H9 (cell line): ENCODE measurements at regions not wholly inside any gene's neighbourhood (a gene's known extent, or its start where the extent isn't known, plus 50 kb on each side); places are given as distances from the start of the nearest gene placed in this dataset.

Experiments used
- DNase-seq: peaks from one replicate; pipeline ENCODE4 v3.0.0-alpha.2; 2017
- H2AFZ ChIP-seq: one replicate; pipeline ENCODE4 v1.6.1; 2013; ENCODE audit warnings: mild to moderate bottlenecking, low read length, control low read depth, moderate library complexity
- H2AK5ac ChIP-seq: 2 replicates; pipeline ENCODE4 v1.6.1; 2013; ENCODE audit warnings: low read length, control low read depth, mixed read lengths; ENCODE audit not compliant: insufficient read length
- H2BK120ac ChIP-seq: one replicate; pipeline ENCODE4 v1.6.1; 2013; ENCODE audit warnings: low read depth, mild to moderate bottlenecking, low read length, control low read depth, inconsistent platforms; ENCODE audit not compliant: poor library complexity, severe bottlenecking
- H2BK12ac ChIP-seq: 2 replicates; pipeline ENCODE4 v1.6.1; 2013; ENCODE audit warnings: low read length, control low read depth, mixed read lengths, low read depth; ENCODE audit not compliant: insufficient read length
- H2BK15ac ChIP-seq: 2 replicates; pipeline ENCODE4 v1.6.1; 2013; ENCODE audit warnings: low read depth, low read length, control low read depth
- H2BK20ac ChIP-seq: one replicate; pipeline ENCODE4 v1.6.1; 2013; ENCODE audit warnings: low read depth, mild to moderate bottlenecking, low read length, control low read depth, inconsistent platforms; ENCODE audit not compliant: poor library complexity, severe bottlenecking
- H2BK5ac ChIP-seq: 2 replicates; pipeline ENCODE4 v1.6.1; 2013; ENCODE audit warnings: low read length, control low read depth, mixed read lengths; ENCODE audit not compliant: insufficient read length
- H3K14ac ChIP-seq: 2 replicates; pipeline ENCODE4 v1.6.1; 2013; ENCODE audit warnings: low read length, control low read depth; ENCODE audit not compliant: insufficient read depth
- H3K18ac ChIP-seq: 2 replicates; pipeline ENCODE4 v1.6.1; 2013; ENCODE audit warnings: low read depth, mild to moderate bottlenecking, mixed read lengths, low read length, control low read depth; ENCODE audit not compliant: insufficient read length
- H3K23ac ChIP-seq: 2 replicates; pipeline ENCODE4 v1.6.1; 2013; ENCODE audit warnings: low read length, control low read depth, mixed read lengths, low read depth; ENCODE audit not compliant: insufficient read length
- H3K23me2 ChIP-seq: 2 replicates; pipeline ENCODE4 v1.6.1; 2013; ENCODE audit warnings: low read depth, mild to moderate bottlenecking, mixed read lengths, low read length, control low read depth; ENCODE audit not compliant: insufficient read length, poor library complexity, severe bottlenecking
- H3K27ac ChIP-seq: 2 replicates; pipeline ENCODE4 v1.5.1; 2013; ENCODE audit warnings: low read length, control low read depth, mixed read lengths, low read depth; ENCODE audit not compliant: insufficient read length
- H3K27me3 ChIP-seq: 2 replicates; pipeline ENCODE4 v1.6.1; 2013; ENCODE audit warnings: low read length, control low read depth, inconsistent platforms; ENCODE audit not compliant: insufficient read depth
- H3K4ac ChIP-seq: 2 replicates; pipeline ENCODE4 v1.6.1; 2013; ENCODE audit warnings: low read depth, mild to moderate bottlenecking, control low read depth, inconsistent platforms, low read length, moderate library complexity
- H3K4me1 ChIP-seq: 2 replicates; pipeline ENCODE4 v1.6.1; 2013; ENCODE audit warnings: low read length, control low read depth, inconsistent platforms; ENCODE audit not compliant: insufficient read depth
- H3K4me2 ChIP-seq: 2 replicates; pipeline ENCODE4 v1.6.1; 2013; ENCODE audit warnings: low read length, control low read depth, mixed read lengths; ENCODE audit not compliant: insufficient read length, insufficient read depth
- H3K56ac ChIP-seq: 2 replicates; pipeline ENCODE4 v1.6.1; 2013; ENCODE audit warnings: low read depth, mild to moderate bottlenecking, mixed read lengths, low read length, control low read depth; ENCODE audit not compliant: insufficient read length
- H3K79me1 ChIP-seq: 2 replicates; pipeline ENCODE4 v1.6.1; 2013; ENCODE audit warnings: low read depth, mild to moderate bottlenecking, moderate library complexity, low read length, control low read depth, inconsistent platforms; ENCODE audit not compliant: insufficient read depth, poor library complexity, severe bottlenecking
- H3K79me2 ChIP-seq: 2 replicates; pipeline ENCODE4 v1.6.1; 2013; ENCODE audit warnings: low read length, control low read depth, inconsistent platforms; ENCODE audit not compliant: insufficient read depth
- H3K9ac ChIP-seq: 2 replicates; pipeline ENCODE4 v1.6.1; 2013; ENCODE audit warnings: low read length, control low read depth, mixed read lengths; ENCODE audit not compliant: insufficient read length; ENCODE audit errors: extremely low read depth
- H3K9me3 ChIP-seq: one replicate; pipeline ENCODE4 v1.6.1; 2013; ENCODE audit warnings: low read depth, low read length, inconsistent platforms; ENCODE audit not compliant: control insufficient read depth
- H3T11ph ChIP-seq: one replicate; pipeline ENCODE4 v1.6.1; 2013; ENCODE audit warnings: mild to moderate bottlenecking, low read length, control low read depth, inconsistent platforms
- H4K20me1 ChIP-seq: one replicate; pipeline ENCODE4 v1.6.1; 2013; ENCODE audit not compliant: control insufficient read depth, insufficient read length, insufficient read depth
- H4K5ac ChIP-seq: 2 replicates; pipeline ENCODE4 v1.6.1; 2013; ENCODE audit warnings: low read depth, mild to moderate bottlenecking, mixed read lengths, low read length, control low read depth; ENCODE audit not compliant: insufficient read length
- H4K8ac ChIP-seq: replicated peaks from 2 replicates; pipeline ENCODE4 v1.6.1; 2013; ENCODE audit warnings: low read length, control low read depth, mixed read lengths, low read depth; ENCODE audit not compliant: insufficient read length
- H4K91ac ChIP-seq: 2 replicates; pipeline ENCODE4 v1.6.1; 2013; ENCODE audit warnings: low read depth, mild to moderate bottlenecking, moderate library complexity, mixed read lengths, low read length, control low read depth; ENCODE audit not compliant: insufficient read length
- H3K27ac Mint-ChIP-seq, 3 experiments: 2 replicates in 2 of 3; 3 replicates in 1 of 3; pipeline ENCODE4 v1.8.0; 2020 to 2021; ENCODE audit warnings: mixed read lengths in 3 of 3, mild to moderate bottlenecking in 1 of 3, moderate library complexity in 1 of 3
- H3K27me3 Mint-ChIP-seq: 2 replicates; pipeline ENCODE4 v1.8.0; 2021; ENCODE audit warnings: low read depth, mild to moderate bottlenecking, moderate library complexity, mixed read lengths
- H3K36me3 Mint-ChIP-seq, 3 experiments: 2 replicates in 2 of 3; 3 replicates in 1 of 3; pipeline ENCODE4 v1.8.0; 2020 to 2021; ENCODE audit warnings: low read depth in 3 of 3, mixed read lengths in 3 of 3; ENCODE audit not compliant: insufficient read depth in 1 of 3
- H3K4me1 Mint-ChIP-seq, 2 experiments: 2 replicates each; pipeline ENCODE4 v1.8.0; 2020; ENCODE audit warnings: mixed read lengths in 2 of 2
- H3K4me3 Mint-ChIP-seq, 2 experiments: 2 replicates in 1 of 2; 3 replicates in 1 of 2; pipeline ENCODE4 v1.8.0; 2020 to 2021; ENCODE audit warnings: mild to moderate bottlenecking in 2 of 2, mixed read lengths in 2 of 2, moderate library complexity in 1 of 2
- H3K9me3 Mint-ChIP-seq, 2 experiments: 2 replicates in 1 of 2; 3 replicates in 1 of 2; pipeline ENCODE4 v1.8.0; 2020; ENCODE audit warnings: mild to moderate bottlenecking in 2 of 2, mixed read lengths in 2 of 2, moderate library complexity in 1 of 2
- WGBS: extraction: QIAGEN DNeasy Blood & Tissue Kit; methylation state at CpG from one replicate; pipeline ENCODE4 v1.1.7; 2013; ENCODE audit warnings: missing lambda C conversion rate, low lambda C conversion rate, mixed read lengths; ENCODE audit not compliant: insufficient read length; ENCODE audit errors: extremely low coverage; 5-methylcytosine and 5-hydroxymethylcytosine counted together
- TF ChIP-seq, protein P1 (sequence below): fragments of 200-600 bp; sonication (generic); conservative IDR thresholded peaks from 3 replicates; pipeline ENCODE4 v1.8.0; 2021; ENCODE audit warnings: antibody characterized with exemption, mild to moderate bottlenecking

DNA sequence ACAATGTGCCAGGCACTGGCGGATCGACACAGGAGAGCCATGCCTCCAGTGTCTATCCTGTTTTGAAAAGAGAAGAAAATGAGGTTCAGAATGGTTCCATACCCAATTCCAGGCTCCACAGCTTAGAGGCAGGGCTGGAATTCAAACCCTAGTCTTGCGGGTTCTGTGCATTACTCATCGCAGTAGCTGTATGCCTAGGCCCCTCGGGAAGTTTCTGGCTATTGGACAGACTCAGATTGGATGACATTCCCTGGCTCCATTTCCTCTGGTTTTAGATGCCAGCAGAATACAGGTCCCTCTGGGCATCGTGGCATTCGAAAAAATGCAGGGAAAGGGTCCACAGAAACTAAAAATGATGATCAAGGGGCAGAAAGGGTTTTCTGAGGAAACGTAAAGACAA is 184.7 kb downstream of the COPRS start:
- WGBS = no CpG with 5 or more reads among the region's 8 CpGs
- Histone ChIP-seq H2BK12ac (no peak overlapping the region), H3K23ac (no peak overlapping the region), H3K14ac (no peak overlapping the region), H2BK120ac (no peak overlapping the region), H3K27me3 (no peaks in the 10 kb centered on the region), H3K4me1 (0 out of 2 replicates have a peak, but pooled peaks cover 2% of the 10 kb centered on the region), H2AK5ac (no peak overlapping the region), H2BK20ac (no peak overlapping the region), H3K9me3 (no peaks in the 10 kb centered on the region), H2BK5ac (no peak overlapping the region), H3K4ac (no peak overlapping the region), H3K27ac (no peak overlapping the region), H3K79me2 (no peaks in the 10 kb centered on the region), H3K56ac (no peak overlapping the region), H3K23me2 (no peaks in the 10 kb centered on the region), H4K8ac (no peak overlapping the region), H3K9ac (no peak overlapping the region), H4K91ac (no peak overlapping the region), H3K4me2 (no peak overlapping the region), H2AFZ (no peak overlapping the region), H2BK15ac (no peak overlapping the region), H3K18ac (no peak overlapping the region), H3T11ph (no peak overlapping the region), H3K79me1 (no peaks in the 10 kb centered on the region), H4K20me1 (no peaks in the 10 kb centered on the region), H4K5ac (no peak overlapping the region)
- TF ChIP-seq, protein P1, sequence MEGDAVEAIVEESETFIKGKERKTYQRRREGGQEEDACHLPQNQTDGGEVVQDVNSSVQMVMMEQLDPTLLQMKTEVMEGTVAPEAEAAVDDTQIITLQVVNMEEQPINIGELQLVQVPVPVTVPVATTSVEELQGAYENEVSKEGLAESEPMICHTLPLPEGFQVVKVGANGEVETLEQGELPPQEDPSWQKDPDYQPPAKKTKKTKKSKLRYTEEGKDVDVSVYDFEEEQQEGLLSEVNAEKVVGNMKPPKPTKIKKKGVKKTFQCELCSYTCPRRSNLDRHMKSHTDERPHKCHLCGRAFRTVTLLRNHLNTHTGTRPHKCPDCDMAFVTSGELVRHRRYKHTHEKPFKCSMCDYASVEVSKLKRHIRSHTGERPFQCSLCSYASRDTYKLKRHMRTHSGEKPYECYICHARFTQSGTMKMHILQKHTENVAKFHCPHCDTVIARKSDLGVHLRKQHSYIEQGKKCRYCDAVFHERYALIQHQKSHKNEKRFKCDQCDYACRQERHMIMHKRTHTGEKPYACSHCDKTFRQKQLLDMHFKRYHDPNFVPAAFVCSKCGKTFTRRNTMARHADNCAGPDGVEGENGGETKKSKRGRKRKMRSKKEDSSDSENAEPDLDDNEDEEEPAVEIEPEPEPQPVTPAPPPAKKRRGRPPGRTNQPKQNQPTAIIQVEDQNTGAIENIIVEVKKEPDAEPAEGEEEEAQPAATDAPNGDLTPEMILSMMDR = no peak
- Mint-ChIP-seq H3K9me3 (peaks cover 20% of the 10 kb centered on the region in 2 experiments; a peak in 4 of 5 replicates), H3K36me3 (peaks cover 3 to 5% (median 3%) of the 10 kb centered on the region in 3 experiments; a peak in 3 of 7 replicates), H3K27me3 (peaks cover 8% of the 10 kb centered on the region), H3K27ac (0 out of 7 replicates have a peak overlapping the region, but pooled peaks of 1 of the 3 experiments have one; percentile 12), H3K4me1 (0 out of 4 replicates have a peak, but pooled peaks cover 0 to 4% of the 10 kb centered on the region in 2 experiments), H3K4me3 (no peak overlapping the region; a peak in 1 of 5 replicates)
- no peak for DNase-seq
